AG10803 (cell line): ENCODE measurements at regions not wholly inside any gene's neighbourhood (a gene's known extent, or its start where the extent isn't known, plus 50 kb on each side); places are given as distances from the start of the nearest gene placed in this dataset.

ENCODE experiments used
- DNase-seq: peaks from one replicate; pipeline ENCODE4 v3.0.0; 2010; ENCODE audit warnings: low read depth
- H3K4me3 ChIP-seq: 2 replicates; pipeline ENCODE4 v1.5.1; 2011; ENCODE audit warnings: mild to moderate bottlenecking, low read length, control low read depth
- CTCF ChIP-seq: conservative IDR thresholded peaks from 2 replicates; pipeline ENCODE4 v1.5.1; 2011; ENCODE audit warnings: mild to moderate bottlenecking, low read length, control low read depth, inconsistent platforms

- no peak for TF ChIP-seq CTCF
- DNase-seq = no peak
- no peak overlapping the region for H3K4me3 ChIP-seq
These were observed 608.3 kb downstream of the PCDH17 start for GRCh38 chr13:58239774-58240268.

GRCh38 chr13:58247080-58247479 is 615.5 kb downstream of the PCDH17 start:
- no peak for DNase-seq
- TF ChIP-seq CTCF = no peak
- no peak overlapping the region for H3K4me3 ChIP-seq

GRCh38 chr13:58254943-58255342 is 623.4 kb downstream of the PCDH17 start:
- no peak overlapping the region for H3K4me3 ChIP-seq
- no peak for TF ChIP-seq CTCF
- DNase-seq = no peak

- no peak for DNase-seq
- TF ChIP-seq CTCF = no peak
- H3K4me3 ChIP-seq = no peak overlapping the region
These were observed 634.7 kb downstream of the PCDH17 start for GRCh38 chr13:58266271-58266670.

GRCh38 chr13:58298556-58299135 is 667.1 kb downstream of the PCDH17 start:
- no peak for TF ChIP-seq CTCF
- no peak for DNase-seq
- no peak overlapping the region for H3K4me3 ChIP-seq

GRCh38 chr13:58300224-58300623 is 668.7 kb downstream of the PCDH17 start:
- no peak overlapping the region for H3K4me3 ChIP-seq
- no peak for TF ChIP-seq CTCF
- no peak for DNase-seq

GRCh38 chr13:58300974-58301681 is 669.6 kb downstream of the PCDH17 start:
- DNase-seq = no peak
- no peak overlapping the region for H3K4me3 ChIP-seq
- TF ChIP-seq CTCF = no peak
